Activated T-helper 1 cell treated with anti-CD3 and anti-CD28 coated beads, Interleukin-2, amount 50 U/mL, for 16 hours (primary cell): ENCODE measurements at regions not wholly inside any gene's neighbourhood (a gene's known extent, or its start where the extent isn't known, plus 50 kb on each side); places are given as distances from the start of the nearest gene placed in this dataset.
"Not testable (repeated sequence)": the region's sequence is repeated elsewhere in the genome, so short reads cannot be mapped to it uniquely, and the experiment has no call there.

Source experiments
- DNase-seq, 2 donors: peaks; one replicate each; pipeline ENCODE4 v3.0.0-alpha.2; 2020; ENCODE audit warnings: low read depth in 1 of 2, low spot score in 1 of 2

GRCh38 chr2:192542148-192543066 lies 347.7 kb upstream of the TMEFF2 start:
- not testable (repeated sequence) for DNase-seq

DNA sequence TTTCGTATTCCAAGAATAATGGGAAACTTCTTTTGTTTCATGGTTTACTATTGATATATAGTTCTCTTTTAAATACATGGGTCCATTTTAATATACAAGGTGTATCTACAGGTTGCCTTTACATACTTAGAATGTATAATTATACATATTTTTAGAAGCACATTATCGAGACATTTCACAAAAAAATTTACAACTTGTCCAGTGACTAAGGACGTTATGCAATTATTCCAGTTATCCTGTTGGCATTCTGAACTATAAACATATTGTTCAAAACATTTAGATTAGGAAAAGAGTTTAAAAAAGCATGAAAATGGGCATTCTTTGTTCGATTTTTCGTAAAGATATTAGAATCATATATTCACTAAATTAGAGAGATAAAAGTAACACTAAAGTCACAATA lies 344.6 kb upstream of the TMEFF2 start:
- no peak for DNase-seq

GRCh38 chr2:192536922-192537624 lies 342.3 kb upstream of the TMEFF2 start:
- no peak for DNase-seq

GRCh38 chr2:192535956-192536921 lies 341.5 kb upstream of the TMEFF2 start:
- DNase-seq = no peak

- DNase-seq = no peak
These were observed 339.3 kb upstream of the TMEFF2 start for GRCh38 chr2:192534072-192534471.

- DNase-seq = not testable (repeated sequence)
These were observed 330.0 kb upstream of the TMEFF2 start for GRCh38 chr2:192524642-192525251.

DNA sequence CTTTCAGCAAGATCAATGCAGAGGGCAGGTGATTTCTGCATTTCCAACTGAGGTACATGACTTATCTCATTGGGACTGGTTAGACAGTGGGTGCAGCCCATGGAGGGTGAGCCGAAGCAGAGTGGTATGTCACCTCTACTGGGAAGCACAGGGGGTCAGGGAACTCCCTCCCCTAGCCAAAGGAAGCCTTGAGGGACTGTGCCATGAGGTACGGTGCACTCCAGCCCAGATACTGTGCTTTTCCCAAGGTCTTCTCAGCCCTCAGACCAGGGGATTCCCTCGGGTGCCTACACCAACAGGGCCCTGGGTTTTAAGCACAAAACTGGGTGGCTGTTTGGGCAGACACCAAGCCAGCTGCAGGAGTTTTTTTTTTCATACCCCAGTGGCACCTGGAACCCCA lies 329.5 kb upstream of the TMEFF2 start:
- not testable (repeated sequence) for DNase-seq

DNA sequence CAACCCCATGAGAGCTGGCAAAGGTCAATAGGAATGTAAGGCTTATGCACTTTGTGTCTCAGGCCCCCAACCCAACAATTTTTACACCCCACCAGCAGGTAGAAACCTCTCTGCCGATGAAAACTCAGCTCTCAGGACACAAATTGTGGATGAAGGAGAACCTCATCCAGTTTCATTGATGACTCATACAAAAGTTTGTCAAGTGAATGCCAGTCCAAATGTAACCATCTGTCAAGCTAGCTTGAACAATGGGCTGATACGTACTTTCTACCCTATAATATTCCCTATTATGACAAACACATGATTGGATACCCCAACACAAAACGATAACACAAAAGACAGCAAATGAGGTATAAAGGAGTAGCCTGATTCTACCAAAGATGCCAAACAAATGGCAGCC lies 321.2 kb upstream of the TMEFF2 start:
- DNase-seq = no peak

DNA sequence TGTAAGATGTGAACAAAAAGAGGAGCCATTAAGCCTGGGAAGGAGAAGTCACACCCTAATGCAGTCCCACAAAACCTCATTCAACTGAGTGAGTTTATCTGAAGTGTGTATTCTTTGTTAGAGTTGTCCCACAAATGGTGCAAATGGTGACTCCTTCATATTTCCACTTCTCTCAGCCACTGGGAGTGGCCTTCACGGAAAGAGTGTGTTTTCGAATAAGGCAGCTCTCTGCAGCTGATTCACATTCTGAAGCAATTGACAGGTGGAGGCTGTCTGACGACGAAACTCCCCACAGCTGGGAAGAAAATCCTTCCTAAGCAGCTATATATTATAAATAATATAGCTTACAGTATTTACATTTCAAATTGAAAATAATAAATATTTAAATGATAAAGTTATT lies 318.8 kb upstream of the TMEFF2 start:
- no peak for DNase-seq

- DNase-seq = not testable (repeated sequence)
These were observed 313.2 kb upstream of the TMEFF2 start for GRCh38 chr2:192507836-192508450.

DNA sequence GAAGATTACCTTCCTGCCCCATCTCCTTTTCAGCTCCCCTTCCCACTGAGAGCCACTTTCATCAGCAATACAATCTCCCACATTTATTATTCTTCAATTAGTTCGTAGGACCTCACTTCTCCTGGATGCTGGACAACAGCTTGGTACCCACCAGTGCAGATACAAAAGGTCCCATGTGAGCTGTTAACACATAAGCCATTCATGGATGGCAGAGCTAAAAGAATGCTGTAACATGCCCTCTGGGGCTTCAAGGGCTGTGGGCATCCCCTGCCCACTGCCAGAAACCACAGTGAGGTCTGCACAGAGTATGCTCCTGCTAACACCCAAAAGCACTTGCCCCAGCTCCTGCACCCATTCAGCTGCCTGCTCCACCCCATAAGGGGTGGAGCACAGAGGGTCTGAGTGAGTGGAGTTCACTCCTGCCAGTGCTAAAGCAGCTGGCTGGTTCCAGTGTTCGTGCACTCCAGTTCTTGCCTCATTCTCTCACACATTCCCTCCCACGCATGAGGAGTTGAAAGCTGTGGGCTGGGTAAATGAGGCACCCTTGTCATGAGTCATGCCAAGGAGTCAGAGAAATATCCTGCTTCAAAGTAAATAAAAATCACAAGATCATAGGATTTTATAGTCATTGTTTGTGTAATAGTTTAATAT lies 305.9 kb upstream of the TMEFF2 start:
- DNase-seq = no peak

- no peak for DNase-seq
These were observed 304.7 kb upstream of the TMEFF2 start for GRCh38 chr2:192499476-192499875.

DNA sequence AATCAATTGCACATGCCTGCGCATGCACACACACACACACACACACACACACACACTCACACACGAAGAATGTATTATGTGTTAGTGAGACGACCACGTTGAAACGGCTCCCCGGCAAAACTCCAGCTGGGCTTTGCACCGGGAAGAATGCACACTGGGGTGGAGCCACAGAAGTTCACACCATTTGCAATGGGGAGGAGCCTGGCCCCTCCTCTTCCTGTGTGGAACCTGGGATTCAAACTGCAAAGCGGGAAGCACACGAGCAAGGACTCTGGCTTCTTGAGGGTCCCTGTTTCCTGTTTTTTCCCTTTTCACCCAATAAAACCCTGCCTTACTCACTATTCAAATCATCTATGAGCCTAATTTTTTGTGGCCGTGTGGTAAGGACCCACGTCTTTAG lies 304.0 kb upstream of the TMEFF2 start:
- no peak for DNase-seq

DNA sequence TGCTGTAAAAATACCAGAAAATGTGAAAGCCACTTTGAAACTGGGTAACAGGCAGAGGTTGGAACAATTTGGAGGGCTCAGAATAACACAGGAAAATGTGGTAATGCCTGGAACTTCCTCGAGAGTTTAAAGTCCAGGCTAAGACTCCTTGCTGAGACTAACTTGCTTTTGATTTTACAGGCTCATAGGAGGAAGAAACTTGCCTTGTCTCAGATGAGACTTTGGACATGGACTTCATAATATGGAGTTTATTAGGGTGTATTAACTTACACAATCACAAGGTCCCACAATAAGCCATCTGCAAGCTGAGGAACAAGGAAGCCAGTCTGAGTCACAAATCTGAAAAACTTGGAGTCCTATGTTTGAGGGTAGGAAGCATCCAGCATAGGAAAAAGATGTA lies 293.4 kb upstream of the TMEFF2 start:
- DNase-seq = not testable (repeated sequence)

GRCh38 chr2:192487636-192488035 lies 292.9 kb upstream of the TMEFF2 start:
- no peak for DNase-seq

GRCh38 chr2:192484903-192485302 lies 290.2 kb upstream of the TMEFF2 start:
- DNase-seq = no peak

DNA sequence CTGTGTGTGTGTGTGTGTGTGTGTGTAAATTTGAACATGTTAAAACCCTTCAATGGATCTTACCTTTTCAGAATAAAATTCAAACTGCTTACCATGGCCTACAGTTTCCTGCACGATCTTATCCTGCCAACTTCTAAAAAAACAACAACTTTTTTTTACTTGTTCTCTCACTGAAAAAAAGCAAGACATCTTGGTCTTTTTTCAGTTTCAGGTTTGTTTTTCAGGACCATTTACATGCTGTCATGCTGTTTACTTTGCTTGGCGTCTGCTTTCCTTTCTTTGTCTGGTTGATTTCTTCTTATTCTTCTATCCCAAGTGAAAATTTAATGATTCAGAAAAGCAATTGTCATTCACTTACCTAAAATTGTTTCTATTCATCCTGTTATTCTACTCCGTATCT lies 286.3 kb upstream of the TMEFF2 start:
- DNase-seq = no peak

GRCh38 chr2:192473331-192473730 lies 278.6 kb upstream of the TMEFF2 start:
- DNase-seq = no peak

GRCh38 chr2:192471982-192472381 lies 277.2 kb upstream of the TMEFF2 start:
- no peak for DNase-seq

GRCh38 chr2:192469612-192470011 lies 274.9 kb upstream of the TMEFF2 start:
- DNase-seq = no peak
